SK-N-SH (cell line): ENCODE measurements at regions not wholly inside any gene's neighbourhood (a gene's known extent, or its start where the extent isn't known, plus 50 kb on each side); places are given as distances from the start of the nearest gene placed in this dataset.

Experiments used
- CTCF ChIA-PET: fragments of 300-600, 350-600 bp; formaldehyde crosslinking; extraction: SDS; loops from one replicate; lab custom pipeline; 2021; lab: Yijun Ruan, JAX
- POLR2A ChIA-PET: fragments of 350-600 bp; sonication (Branson Sonifier 250); formaldehyde crosslinking; extraction: SDS; loops from one replicate; lab custom pipeline; 2020; ENCODE audit warnings: antibody characterized with exemption, inconsistent platforms; lab: Yijun Ruan, JAX
- DNase-seq: peaks from one replicate; pipeline ENCODE4 v3.0.0; 2012
- H2AFZ ChIP-seq: fragments of 200-600 bp; sonication (generic); 2 replicates; pipeline ENCODE4 v1.8.1; 2016; ENCODE audit warnings: antibody characterized with exemption, mild to moderate bottlenecking, low read depth
- H3F3A ChIP-seq: fragments of 200-600 bp; sonication (generic); replicated peaks from 2 replicates; pipeline ENCODE3; 2016; ENCODE audit warnings: antibody characterized with exemption, mild to moderate bottlenecking; ENCODE audit not compliant: insufficient read depth
- H3K27ac ChIP-seq, 2 experiments: fragments of 200-500 bp in 1 of 2; fragments of 200-600 bp in 1 of 2; sonication (Bioruptor generic) in 1 of 2; sonication (generic), shearing (Covaris generic) in 1 of 2; 2 replicates each; pipeline versions ENCODE4 v1.5.1 to v1.6.1; 2014 to 2016; ENCODE audit warnings: low read depth in 2 of 2, inconsistent platforms in 1 of 2, low read length in 1 of 2, mild to moderate bottlenecking in 1 of 2, mixed read lengths in 1 of 2
- H3K27me3 ChIP-seq: fragments of 200-600 bp; sonication (generic), shearing (Covaris generic); 2 replicates; pipeline ENCODE4 v1.6.1; 2016; ENCODE audit warnings: mixed run types; ENCODE audit not compliant: insufficient read depth
- H3K36me3 ChIP-seq, 2 experiments: fragments of 200-500 bp in 1 of 2; fragments of 200-600 bp in 1 of 2; sonication (Bioruptor generic) in 1 of 2; sonication (generic) in 1 of 2; replicated peaks in 1 of 2; 2 replicates each; pipeline versions ENCODE3 to v1.5.1; 2014 to 2016; ENCODE audit warnings: low read length in 1 of 2, mild to moderate bottlenecking in 1 of 2; ENCODE audit not compliant: insufficient read depth in 2 of 2, control insufficient read depth in 1 of 2
- H3K4me1 ChIP-seq, 2 experiments: fragments of 200-500 bp in 1 of 2; fragments of 200-600 bp in 1 of 2; sonication (Bioruptor generic) in 1 of 2; sonication (generic), shearing (Covaris generic) in 1 of 2; 2 replicates each; pipeline versions ENCODE4 v1.5.1 to v1.6.1; 2014 to 2016; ENCODE audit warnings: low read depth in 1 of 2, low read length in 1 of 2, mixed run types in 1 of 2; ENCODE audit not compliant: insufficient read depth in 2 of 2, control insufficient read depth in 1 of 2
- H3K4me2 ChIP-seq: fragments of 200-600 bp; sonication (generic), shearing (Covaris generic); 2 replicates; pipeline ENCODE4 v1.6.1; 2017; ENCODE audit warnings: mixed run types
- H3K4me3 ChIP-seq, 2 experiments: fragments of 200-500 bp in 1 of 2; fragments of 200-600 bp in 1 of 2; sonication (Bioruptor generic) in 1 of 2; sonication (generic), shearing (Covaris generic) in 1 of 2; 2 replicates each; pipeline versions ENCODE4 v1.5.1 to v1.8.1; 2014 to 2016; ENCODE audit warnings: low read depth in 2 of 2, inconsistent platforms in 1 of 2, low read length in 1 of 2, mild to moderate bottlenecking in 1 of 2, mixed read lengths in 1 of 2, moderate library complexity in 1 of 2
- H3K79me2 ChIP-seq: fragments of 200-600 bp; sonication (generic); 2 replicates; pipeline ENCODE4 v1.8.1; 2017; ENCODE audit warnings: mild to moderate bottlenecking; ENCODE audit not compliant: insufficient read depth
- H3K9ac ChIP-seq: fragments of 200-600 bp; sonication (generic); 2 replicates; pipeline ENCODE4 v1.6.1; 2017; ENCODE audit warnings: mixed run types
- H3K9me2 ChIP-seq: fragments of 200-600 bp; sonication (generic); 2 replicates; pipeline ENCODE4 v1.6.1; 2017; ENCODE audit warnings: mixed run types
- H3K9me3 ChIP-seq: fragments of 200-600 bp; sonication (generic); 2 replicates; pipeline ENCODE4 v1.6.1; 2017; ENCODE audit warnings: mixed run types, mild to moderate bottlenecking, moderate library complexity
- H4K20me1 ChIP-seq: fragments of 200-600 bp; sonication (generic); 2 replicates; pipeline ENCODE4 v1.6.1; 2017; ENCODE audit warnings: mild to moderate bottlenecking, mixed run types; ENCODE audit not compliant: insufficient read depth
- CHD2 ChIP-seq: fragments of 150-350 bp; IDR thresholded peaks from 2 replicates; pipeline ENCODE4 v1.6.1; 2018; ENCODE audit warnings: low read length; ENCODE audit not compliant: partially characterized antibody
- FOSL2 ChIP-seq: IDR thresholded peaks from 2 replicates; pipeline ENCODE4 v1.4.0; 2012; ENCODE audit warnings: low read depth, mild to moderate bottlenecking, moderate library complexity, borderline replicate concordance
- FOXJ3 ChIP-seq: sonication (generic); formaldehyde crosslinking; IDR thresholded peaks from 2 replicates; pipeline ENCODE4 v1.5.1; 2020; ENCODE audit warnings: mild to moderate bottlenecking, missing genetic modification reagents
- GABPA ChIP-seq: IDR thresholded peaks from 2 replicates; pipeline ENCODE4 v1.4.0; 2012; ENCODE audit warnings: low read depth, mild to moderate bottlenecking
- GATA2 ChIP-seq: sonication (generic); formaldehyde crosslinking; IDR thresholded peaks from 2 replicates; pipeline ENCODE4 v1.5.0; 2020; ENCODE audit warnings: mild to moderate bottlenecking, missing genetic modification reagents
- JUND ChIP-seq: IDR thresholded peaks from 2 replicates; pipeline ENCODE4 v1.4.0; 2012
- MEF2A ChIP-seq: IDR thresholded peaks from 2 replicates; pipeline ENCODE4 v1.4.0; 2012; ENCODE audit warnings: low read depth, borderline replicate concordance
- NFIC ChIP-seq: IDR thresholded peaks from 2 replicates; pipeline ENCODE4 v1.4.0; 2012; ENCODE audit warnings: borderline replicate concordance
- NRF1 ChIP-seq: IDR thresholded peaks from 2 replicates; pipeline ENCODE4 v1.6.1; 2012; ENCODE audit warnings: low read depth, mild to moderate bottlenecking, low read length
- RXRA ChIP-seq: IDR thresholded peaks from 2 replicates; pipeline ENCODE4 v1.4.0; 2012; ENCODE audit warnings: low read depth, mild to moderate bottlenecking, borderline replicate concordance
- TAF1 ChIP-seq: IDR thresholded peaks from 2 replicates; pipeline ENCODE4 v1.6.1; 2012; ENCODE audit warnings: low read depth, mild to moderate bottlenecking, low read length, moderate library complexity, borderline replicate concordance
- TCF12 ChIP-seq: IDR thresholded peaks from 2 replicates; pipeline ENCODE4 v1.4.0; 2012
- YY1 ChIP-seq: IDR thresholded peaks from 2 replicates; pipeline ENCODE4 v1.4.0; 2012; ENCODE audit warnings: low read depth, mild to moderate bottlenecking
- WGBS: methylation state at CpG from one replicate; pipeline ENCODE4 v1.1.6; 2017; ENCODE audit warnings: low lambda C conversion rate; 5-methylcytosine and 5-hydroxymethylcytosine counted together
- TF ChIP-seq, protein P1 (sequence below): IDR thresholded peaks from 2 replicates; pipeline ENCODE4; 2012
- TF ChIP-seq, protein P2 (sequence below): IDR thresholded peaks from 2 replicates; pipeline ENCODE4 v1.6.1; 2012; ENCODE audit warnings: mild to moderate bottlenecking, low read depth, low read length, moderate library complexity
- TF ChIP-seq, protein P3 (sequence below): fragments of 150-350 bp; IDR thresholded peaks from 2 replicates; pipeline ENCODE4 v1.6.1; 2017; ENCODE audit warnings: antibody characterized with exemption, low read length, low read depth, borderline replicate concordance
- TF ChIP-seq, protein P4 (sequence below): fragments of 200-600 bp; sonication (generic); IDR thresholded peaks from 2 replicates; pipeline ENCODE4 v1.6.1; 2017; ENCODE audit warnings: antibody characterized with exemption, mild to moderate bottlenecking, moderate library complexity

DNA sequence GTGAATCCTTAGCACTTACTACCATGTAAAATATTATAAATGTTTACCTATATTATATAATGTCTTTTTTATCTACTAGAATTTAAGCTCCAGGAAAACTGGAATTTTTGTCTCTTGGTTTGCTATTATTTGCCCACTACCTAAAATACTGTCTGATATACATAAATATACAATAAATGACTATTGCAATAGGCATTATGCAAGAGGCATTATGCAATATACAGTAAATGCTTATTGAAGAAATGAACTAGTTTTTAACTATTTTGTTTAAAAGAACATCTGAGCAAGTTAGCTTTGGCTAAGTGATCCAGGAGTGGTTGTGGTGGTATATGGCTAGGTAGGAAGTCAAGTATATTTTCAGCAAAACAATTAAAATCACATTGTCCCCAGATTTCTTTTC is 640.2 kb upstream of the PKN2 start:
- H3K79me2 ChIP-seq, result no peaks in the 10 kb centered on the region
- no peak overlapping the region for H3K27ac ChIP-seq
- POLR2A ChIA-PET, result no interaction called here
- CTCF ChIA-PET, result interaction anchor here (1.1 kb wide), 1 partner anchor 8 kb away, joined by 3 read pairs; no protein-coding TSS in a partner anchor
- H3K4me2 ChIP-seq, result no peak overlapping the region
- TF ChIP-seq, protein P1, sequence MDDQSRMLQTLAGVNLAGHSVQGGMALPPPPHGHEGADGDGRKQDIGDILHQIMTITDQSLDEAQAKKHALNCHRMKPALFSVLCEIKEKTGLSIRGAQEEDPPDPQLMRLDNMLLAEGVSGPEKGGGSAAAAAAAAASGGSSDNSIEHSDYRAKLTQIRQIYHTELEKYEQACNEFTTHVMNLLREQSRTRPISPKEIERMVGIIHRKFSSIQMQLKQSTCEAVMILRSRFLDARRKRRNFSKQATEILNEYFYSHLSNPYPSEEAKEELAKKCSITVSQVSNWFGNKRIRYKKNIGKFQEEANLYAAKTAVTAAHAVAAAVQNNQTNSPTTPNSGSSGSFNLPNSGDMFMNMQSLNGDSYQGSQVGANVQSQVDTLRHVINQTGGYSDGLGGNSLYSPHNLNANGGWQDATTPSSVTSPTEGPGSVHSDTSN, result no peak
- TF ChIP-seq, protein P2, sequence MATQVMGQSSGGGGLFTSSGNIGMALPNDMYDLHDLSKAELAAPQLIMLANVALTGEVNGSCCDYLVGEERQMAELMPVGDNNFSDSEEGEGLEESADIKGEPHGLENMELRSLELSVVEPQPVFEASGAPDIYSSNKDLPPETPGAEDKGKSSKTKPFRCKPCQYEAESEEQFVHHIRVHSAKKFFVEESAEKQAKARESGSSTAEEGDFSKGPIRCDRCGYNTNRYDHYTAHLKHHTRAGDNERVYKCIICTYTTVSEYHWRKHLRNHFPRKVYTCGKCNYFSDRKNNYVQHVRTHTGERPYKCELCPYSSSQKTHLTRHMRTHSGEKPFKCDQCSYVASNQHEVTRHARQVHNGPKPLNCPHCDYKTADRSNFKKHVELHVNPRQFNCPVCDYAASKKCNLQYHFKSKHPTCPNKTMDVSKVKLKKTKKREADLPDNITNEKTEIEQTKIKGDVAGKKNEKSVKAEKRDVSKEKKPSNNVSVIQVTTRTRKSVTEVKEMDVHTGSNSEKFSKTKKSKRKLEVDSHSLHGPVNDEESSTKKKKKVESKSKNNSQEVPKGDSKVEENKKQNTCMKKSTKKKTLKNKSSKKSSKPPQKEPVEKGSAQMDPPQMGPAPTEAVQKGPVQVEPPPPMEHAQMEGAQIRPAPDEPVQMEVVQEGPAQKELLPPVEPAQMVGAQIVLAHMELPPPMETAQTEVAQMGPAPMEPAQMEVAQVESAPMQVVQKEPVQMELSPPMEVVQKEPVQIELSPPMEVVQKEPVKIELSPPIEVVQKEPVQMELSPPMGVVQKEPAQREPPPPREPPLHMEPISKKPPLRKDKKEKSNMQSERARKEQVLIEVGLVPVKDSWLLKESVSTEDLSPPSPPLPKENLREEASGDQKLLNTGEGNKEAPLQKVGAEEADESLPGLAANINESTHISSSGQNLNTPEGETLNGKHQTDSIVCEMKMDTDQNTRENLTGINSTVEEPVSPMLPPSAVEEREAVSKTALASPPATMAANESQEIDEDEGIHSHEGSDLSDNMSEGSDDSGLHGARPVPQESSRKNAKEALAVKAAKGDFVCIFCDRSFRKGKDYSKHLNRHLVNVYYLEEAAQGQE, result no peak
- no peak for TF ChIP-seq FOSL2
- no peak for TF ChIP-seq RXRA
- TF ChIP-seq GABPA, result no peak
- TF ChIP-seq FOXJ3 (CRISPR knock-in tag), result no peak
- TF ChIP-seq JUND, result no peak
- no peak for TF ChIP-seq CHD2
- TF ChIP-seq NFIC, result no peak
- H3K9me2 ChIP-seq, result no peaks in the 10 kb centered on the region
- H3K27me3 ChIP-seq, result no peaks in the 10 kb centered on the region
- no peaks in the 10 kb centered on the region for H4K20me1 ChIP-seq
- H3K4me1 ChIP-seq, result no peaks in the 10 kb centered on the region
- peaks cover 0 to 3% of the 10 kb centered on the region in 2 experiments for H3K36me3 ChIP-seq
- H3K9me3 ChIP-seq, result peaks cover 13% of the 10 kb centered on the region
- H3K4me3 ChIP-seq, result no peak overlapping the region
- H3F3A ChIP-seq, result no peaks in the 10 kb centered on the region
- no peak for DNase-seq
- H3K9ac ChIP-seq, result no peak overlapping the region
- no peak overlapping the region for H2AFZ ChIP-seq

DNA sequence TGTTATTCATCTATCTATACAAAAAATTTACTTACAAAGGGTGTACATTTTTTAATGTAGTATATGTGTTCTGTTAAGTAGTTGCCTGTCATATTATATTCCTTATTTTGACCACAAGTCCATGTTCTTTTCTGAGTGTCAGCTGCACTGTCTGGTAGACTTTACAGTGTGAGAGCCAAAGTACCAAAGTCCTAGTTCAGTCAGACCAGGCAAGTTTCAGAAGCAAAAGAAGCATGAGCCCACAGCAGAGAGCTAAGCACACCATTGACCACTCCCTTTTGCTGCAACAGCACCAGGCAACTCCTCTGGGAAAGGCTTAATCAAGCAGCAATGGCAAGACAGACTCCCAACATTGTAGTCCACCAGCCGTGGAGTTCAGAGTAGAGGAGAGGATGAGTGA is 631.9 kb upstream of the PKN2 start:
- ChIA-PET POLR2A (no interaction called here), CTCF (no interaction called here)
- Histone ChIP-seq H2AFZ (no peak overlapping the region), H3F3A (no peaks in the 10 kb centered on the region), H3K9me2 (no peaks in the 10 kb centered on the region), H3K9ac (no peak overlapping the region), H3K27me3 (no peaks in the 10 kb centered on the region), H3K4me2 (no peak overlapping the region), H3K36me3 (no peaks in the 10 kb centered on the region), H3K27ac (no peak overlapping the region), H4K20me1 (no peaks in the 10 kb centered on the region), H3K79me2 (no peaks in the 10 kb centered on the region), H3K4me1 (no peaks in the 10 kb centered on the region; a peak in 1 of 4 replicates)
- DNase-seq, result no peak
- 100% methylated on average over 1 of the region's 1 CpG for WGBS
- TF ChIP-seq TCF12 (no peak), NRF1 (no peak), YY1 (no peak), JUND (no peak), TAF1 (no peak), MEF2A (no peak), GATA2 (no peak)
- TF ChIP-seq, protein P3, sequence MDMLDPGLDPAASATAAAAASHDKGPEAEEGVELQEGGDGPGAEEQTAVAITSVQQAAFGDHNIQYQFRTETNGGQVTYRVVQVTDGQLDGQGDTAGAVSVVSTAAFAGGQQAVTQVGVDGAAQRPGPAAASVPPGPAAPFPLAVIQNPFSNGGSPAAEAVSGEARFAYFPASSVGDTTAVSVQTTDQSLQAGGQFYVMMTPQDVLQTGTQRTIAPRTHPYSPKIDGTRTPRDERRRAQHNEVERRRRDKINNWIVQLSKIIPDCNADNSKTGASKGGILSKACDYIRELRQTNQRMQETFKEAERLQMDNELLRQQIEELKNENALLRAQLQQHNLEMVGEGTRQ, result no peak
- TF ChIP-seq, protein P4, sequence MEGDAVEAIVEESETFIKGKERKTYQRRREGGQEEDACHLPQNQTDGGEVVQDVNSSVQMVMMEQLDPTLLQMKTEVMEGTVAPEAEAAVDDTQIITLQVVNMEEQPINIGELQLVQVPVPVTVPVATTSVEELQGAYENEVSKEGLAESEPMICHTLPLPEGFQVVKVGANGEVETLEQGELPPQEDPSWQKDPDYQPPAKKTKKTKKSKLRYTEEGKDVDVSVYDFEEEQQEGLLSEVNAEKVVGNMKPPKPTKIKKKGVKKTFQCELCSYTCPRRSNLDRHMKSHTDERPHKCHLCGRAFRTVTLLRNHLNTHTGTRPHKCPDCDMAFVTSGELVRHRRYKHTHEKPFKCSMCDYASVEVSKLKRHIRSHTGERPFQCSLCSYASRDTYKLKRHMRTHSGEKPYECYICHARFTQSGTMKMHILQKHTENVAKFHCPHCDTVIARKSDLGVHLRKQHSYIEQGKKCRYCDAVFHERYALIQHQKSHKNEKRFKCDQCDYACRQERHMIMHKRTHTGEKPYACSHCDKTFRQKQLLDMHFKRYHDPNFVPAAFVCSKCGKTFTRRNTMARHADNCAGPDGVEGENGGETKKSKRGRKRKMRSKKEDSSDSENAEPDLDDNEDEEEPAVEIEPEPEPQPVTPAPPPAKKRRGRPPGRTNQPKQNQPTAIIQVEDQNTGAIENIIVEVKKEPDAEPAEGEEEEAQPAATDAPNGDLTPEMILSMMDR, result no peak
- TF ChIP-seq, all 33 proteins: peak for 0
- H3K9me3 ChIP-seq, result no peaks in the 10 kb centered on the region
- H3K4me3 ChIP-seq, result no peak overlapping the region
